HCT116 (cell line): ENCODE measurements at regions not wholly inside any gene's neighbourhood (a gene's known extent, or its start where the extent isn't known, plus 50 kb on each side); places are given as distances from the start of the nearest gene placed in this dataset.

Experiments
- ATAC-seq: fragments of 200-7000 bp; cut with Tn5 transposase; 2 replicates; pipeline ENCODE4 v1.9.1; 2020; ENCODE audit warnings: mild to moderate bottlenecking, moderate library complexity
- BruUV-seq: library from RNA; stranded (reverse); fragments of 400-500 nt; replicated peaks from 2 replicates; lab custom pipeline; 2021; lab: Mats Ljungman, UMichigan
- CTCF ChIA-PET: fragments of 300-600 bp; sonication (Branson Sonifier 250); formaldehyde crosslinking; loops from one replicate; lab custom pipeline; 2021; ENCODE audit warnings: antibody characterized with exemption; lab: Charles Lee
- POLR2A ChIA-PET: fragments of 300-600, 350-600 bp; sonication (Branson Sonifier 250); formaldehyde crosslinking; loops from one replicate; lab custom pipeline; 2021; ENCODE audit warnings: antibody characterized with exemption; lab: Charles Lee
- RAD21 ChIA-PET, 2 experiments: fragments of 300-600 bp; sonication (Branson Sonifier 250); formaldehyde crosslinking; loops; one replicate each; lab custom pipeline; 2023; ENCODE audit warnings: low total read pairs in 2 of 2; ENCODE audit not compliant: uncharacterized antibody in 2 of 2, unreplicated experiment in 2 of 2, low non-redundant PET in 1 of 2; lab: Charles Lee
- DNase-seq: peaks from one replicate; pipeline ENCODE4 v3.0.0-alpha.2; 2010; ENCODE audit warnings: low read depth, low spot score
- H2AFZ ChIP-seq: fragments of 200-600 bp; shearing (Covaris generic), sonication (generic); 2 replicates; pipeline ENCODE4 v1.6.1; 2017; ENCODE audit warnings: low read depth, mixed run types, mixed read lengths, antibody characterized with exemption, low read length; ENCODE audit not compliant: poor library complexity, severe bottlenecking
- H3K27ac ChIP-seq: 2 replicates; pipeline ENCODE4 v1.5.1; 2012; ENCODE audit warnings: low read depth, low read length
- H3K27me3 ChIP-seq: fragments of 200-600 bp; sonication (generic); 2 replicates; pipeline ENCODE4 v1.6.1; 2016; ENCODE audit warnings: mixed run types, low read length, mixed read lengths; ENCODE audit not compliant: insufficient read depth
- H3K36me3 ChIP-seq, 2 experiments: fragments of 200-500 bp in 1 of 2; fragments of 200-600 bp in 1 of 2; sonication (Bioruptor generic) in 1 of 2; sonication (generic) in 1 of 2; 2 replicates each; pipeline versions ENCODE4 v1.5.1 to v1.6.1; 2014 to 2016; ENCODE audit warnings: low read length in 2 of 2, inconsistent platforms in 1 of 2, mixed read lengths in 1 of 2, mixed run types in 1 of 2; ENCODE audit not compliant: insufficient read depth in 2 of 2, control insufficient read depth in 1 of 2
- H3K4me1 ChIP-seq, 2 experiments: fragments of 200-600 bp in 1 of 2; sonication (generic) in 1 of 2; 2 replicates each; pipeline versions ENCODE4 v1.5.1 to v1.6.1; 2012 to 2017; ENCODE audit warnings: low read length in 2 of 2, inconsistent platforms in 1 of 2, mild to moderate bottlenecking in 1 of 2, mixed read lengths in 1 of 2, mixed run types in 1 of 2, moderate library complexity in 1 of 2; ENCODE audit not compliant: insufficient read depth in 2 of 2, control insufficient read depth in 1 of 2
- H3K4me2 ChIP-seq: fragments of 200-600 bp; sonication (generic); 2 replicates; pipeline ENCODE4 v1.6.1; 2017; ENCODE audit warnings: mixed run types, low read length, mixed read lengths
- H3K4me3 ChIP-seq, 2 experiments: fragments of 200-600 bp in 1 of 2; sonication (generic) in 1 of 2; replicated peaks in 1 of 2; 2 replicates each; pipeline ENCODE4 v1.5.1; 2011 to 2016; ENCODE audit warnings: low read length in 2 of 2, control low read depth in 1 of 2, low read depth in 1 of 2, mild to moderate bottlenecking in 1 of 2, mixed read lengths in 1 of 2, mixed run types in 1 of 2
- H3K79me2 ChIP-seq: fragments of 200-600 bp; sonication (generic); 2 replicates; pipeline ENCODE4 v1.6.1; 2017; ENCODE audit warnings: mild to moderate bottlenecking, mixed run types, low read length, moderate library complexity, mixed read lengths; ENCODE audit not compliant: insufficient read depth
- H3K9ac ChIP-seq: fragments of 200-600 bp; sonication (generic); 2 replicates; pipeline ENCODE4 v1.6.1; 2016; ENCODE audit warnings: low read length, mixed read lengths
- H3K9me2 ChIP-seq: fragments of 200-600 bp; sonication (generic), shearing (Covaris generic); 2 replicates; pipeline ENCODE4 v1.6.1; 2017; ENCODE audit warnings: mixed run types, mild to moderate bottlenecking, moderate library complexity; ENCODE audit not compliant: insufficient read depth
- H3K9me3 ChIP-seq, 2 experiments: fragments of 200-500 bp in 1 of 2; fragments of 200-600 bp in 1 of 2; sonication (Bioruptor generic) in 1 of 2; sonication (generic) in 1 of 2; 2 replicates each; pipeline ENCODE4 v1.6.1; 2014 to 2017; ENCODE audit warnings: low read length in 2 of 2, mixed read lengths in 2 of 2, inconsistent platforms in 1 of 2, low read depth in 1 of 2, mild to moderate bottlenecking in 1 of 2, mixed run types in 1 of 2, moderate library complexity in 1 of 2; ENCODE audit not compliant: control insufficient read depth in 1 of 2, insufficient read depth in 1 of 2
- H4K20me1 ChIP-seq: fragments of 200-600 bp; sonication (generic), shearing (Covaris generic); 2 replicates; pipeline ENCODE4 v1.6.1; 2017; ENCODE audit warnings: mixed run types, mild to moderate bottlenecking, moderate library complexity; ENCODE audit not compliant: insufficient read depth
- CBX3 ChIP-seq: IDR thresholded peaks from 2 replicates; pipeline ENCODE4 v1.6.1; 2012; ENCODE audit warnings: low read depth
- ELF1 ChIP-seq: IDR thresholded peaks from 2 replicates; pipeline ENCODE4 v1.6.1; 2012; ENCODE audit warnings: low read depth, borderline replicate concordance
- FOSL1 ChIP-seq: IDR thresholded peaks from 2 replicates; pipeline ENCODE4 v1.6.1; 2012; ENCODE audit warnings: low read depth
- RAD21 ChIP-seq: IDR thresholded peaks from 2 replicates; pipeline ENCODE4 v1.6.1; 2012; ENCODE audit warnings: low read depth, mild to moderate bottlenecking
- SP1 ChIP-seq: IDR thresholded peaks from 2 replicates; pipeline ENCODE4 v1.6.1; 2012; ENCODE audit warnings: low read depth
- SRF ChIP-seq: IDR thresholded peaks from 2 replicates; pipeline ENCODE4 v1.6.1; 2012; ENCODE audit warnings: low read depth
- TCF7L2 ChIP-seq: IDR thresholded peaks from 2 replicates; pipeline ENCODE4 v1.7.0; 2011; ENCODE audit warnings: borderline replicate concordance, inconsistent platforms; ENCODE audit not compliant: insufficient read depth, insufficient read length; ENCODE audit errors: extremely low read depth
- YY1 ChIP-seq: IDR thresholded peaks from 2 replicates; pipeline ENCODE4 v1.6.1; 2011; ENCODE audit warnings: low read length, low read depth, moderate library complexity, mild to moderate bottlenecking; ENCODE audit not compliant: insufficient replicate concordance; ENCODE audit errors: extremely low read depth
- ZFX ChIP-seq: fragments of 450-650 bp; IDR thresholded peaks from 2 replicates; pipeline ENCODE4 v1.6.1; 2017
- intact Hi-C: fragments of 100-400 bp; cut with micrococcal nuclease; formaldehyde crosslinking; loops from 2 replicates; pipeline ENCODE4 v1.10.0; 2022
- TF ChIP-seq, protein P1 (sequence below), 3 experiments: fragments of 200-600 bp in 1 of 3; sonication (generic) in 1 of 3; IDR thresholded peaks in 2 of 3; conservative IDR thresholded peaks in 1 of 3; 2 replicates each; pipeline ENCODE4 v1.5.1; 2012 to 2017; ENCODE audit warnings: low read depth in 2 of 3, low read length in 2 of 3, antibody characterized with exemption in 1 of 3, borderline replicate concordance in 1 of 3, control low read depth in 1 of 3, mild to moderate bottlenecking in 1 of 3, mixed read lengths in 1 of 3, mixed run types in 1 of 3, moderate library complexity in 1 of 3; ENCODE audit not compliant: insufficient read depth in 1 of 3
- TF ChIP-seq, protein P2 (sequence below): IDR thresholded peaks from 2 replicates; pipeline ENCODE4 v1.6.1; 2011; ENCODE audit warnings: mild to moderate bottlenecking, low read length, moderate library complexity; ENCODE audit not compliant: insufficient replicate concordance; ENCODE audit errors: extremely low read depth
- TF ChIP-seq, protein P3 (sequence below): IDR thresholded peaks from 2 replicates; pipeline ENCODE4 v1.6.1; 2012

DNA sequence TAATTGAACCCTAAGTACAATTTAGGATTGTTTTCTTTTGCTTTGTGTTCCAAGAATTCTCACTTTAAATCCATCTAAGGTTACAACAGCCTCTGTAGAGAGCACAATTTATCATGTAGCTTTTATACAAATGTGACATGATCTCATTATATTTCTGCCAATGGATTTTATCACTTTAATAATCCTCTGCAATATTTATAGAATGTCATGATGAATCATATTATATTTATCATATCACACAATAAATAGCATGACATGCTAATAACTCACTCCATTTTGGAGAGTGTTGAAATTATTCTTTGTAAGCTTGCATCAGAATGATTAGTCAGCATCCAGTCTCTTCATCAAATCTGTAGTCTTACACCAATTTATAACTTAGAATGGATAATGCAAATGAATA, 280.6 kb upstream of the ZNF717 start:
- Histone ChIP-seq H3K27me3 (no peaks in the 10 kb centered on the region), H3K36me3 (no peaks in the 10 kb centered on the region), H2AFZ (no peak overlapping the region), H3K27ac (no peak overlapping the region), H3K4me3 (no peak overlapping the region), H3K9ac (no peak overlapping the region), H3K4me2 (no peak overlapping the region), H4K20me1 (no peaks in the 10 kb centered on the region), H3K9me3 (peaks cover 6 to 13% of the 10 kb centered on the region in 2 experiments; a peak in 2 of 4 replicates), H3K4me1 (no peaks in the 10 kb centered on the region), H3K9me2 (no peaks in the 10 kb centered on the region), H3K79me2 (no peaks in the 10 kb centered on the region)
- intact Hi-C loops = no loop called here
- ATAC-seq = no peak
- TF ChIP-seq, protein P1, sequence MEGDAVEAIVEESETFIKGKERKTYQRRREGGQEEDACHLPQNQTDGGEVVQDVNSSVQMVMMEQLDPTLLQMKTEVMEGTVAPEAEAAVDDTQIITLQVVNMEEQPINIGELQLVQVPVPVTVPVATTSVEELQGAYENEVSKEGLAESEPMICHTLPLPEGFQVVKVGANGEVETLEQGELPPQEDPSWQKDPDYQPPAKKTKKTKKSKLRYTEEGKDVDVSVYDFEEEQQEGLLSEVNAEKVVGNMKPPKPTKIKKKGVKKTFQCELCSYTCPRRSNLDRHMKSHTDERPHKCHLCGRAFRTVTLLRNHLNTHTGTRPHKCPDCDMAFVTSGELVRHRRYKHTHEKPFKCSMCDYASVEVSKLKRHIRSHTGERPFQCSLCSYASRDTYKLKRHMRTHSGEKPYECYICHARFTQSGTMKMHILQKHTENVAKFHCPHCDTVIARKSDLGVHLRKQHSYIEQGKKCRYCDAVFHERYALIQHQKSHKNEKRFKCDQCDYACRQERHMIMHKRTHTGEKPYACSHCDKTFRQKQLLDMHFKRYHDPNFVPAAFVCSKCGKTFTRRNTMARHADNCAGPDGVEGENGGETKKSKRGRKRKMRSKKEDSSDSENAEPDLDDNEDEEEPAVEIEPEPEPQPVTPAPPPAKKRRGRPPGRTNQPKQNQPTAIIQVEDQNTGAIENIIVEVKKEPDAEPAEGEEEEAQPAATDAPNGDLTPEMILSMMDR (IDR thresholded peaks at IDR 0.05 in 2 of 3, conservative IDR thresholded peaks at IDR 0.05 in 1 of 3; ENCODE audit: borderline replicate concordance in 1 of 3, insufficient read depth in 1 of 3, low read depth in 2 of 3, low read length in 2 of 3) = no peak
- CTCF ChIA-PET = no interaction called here
- no peak for DNase-seq
- BruUV-seq = no TSS peak
- RAD21 ChIA-PET = no interaction called here
- POLR2A ChIA-PET = no interaction called here

- DNase-seq (no peak), ATAC-seq (no peak)
- ChIA-PET POLR2A (no interaction called here), CTCF (no interaction called here), RAD21 (no interaction called here)
- Histone ChIP-seq H2AFZ (no peak overlapping the region), H3K9me2 (no peaks in the 10 kb centered on the region), H3K36me3 (no peaks in the 10 kb centered on the region), H3K27ac (no peak overlapping the region), H3K4me3 (no peak overlapping the region), H3K4me2 (no peak overlapping the region), H3K9me3 (peaks cover 10 to 20% of the 10 kb centered on the region in 2 experiments; a peak in 2 of 4 replicates), H3K4me1 (no peaks in the 10 kb centered on the region), H3K9ac (no peak overlapping the region), H3K27me3 (no peaks in the 10 kb centered on the region), H3K79me2 (no peaks in the 10 kb centered on the region), H4K20me1 (no peaks in the 10 kb centered on the region)
- intact Hi-C loops = no loop called here
- no TSS peak for BruUV-seq
- TF ChIP-seq, protein P2, sequence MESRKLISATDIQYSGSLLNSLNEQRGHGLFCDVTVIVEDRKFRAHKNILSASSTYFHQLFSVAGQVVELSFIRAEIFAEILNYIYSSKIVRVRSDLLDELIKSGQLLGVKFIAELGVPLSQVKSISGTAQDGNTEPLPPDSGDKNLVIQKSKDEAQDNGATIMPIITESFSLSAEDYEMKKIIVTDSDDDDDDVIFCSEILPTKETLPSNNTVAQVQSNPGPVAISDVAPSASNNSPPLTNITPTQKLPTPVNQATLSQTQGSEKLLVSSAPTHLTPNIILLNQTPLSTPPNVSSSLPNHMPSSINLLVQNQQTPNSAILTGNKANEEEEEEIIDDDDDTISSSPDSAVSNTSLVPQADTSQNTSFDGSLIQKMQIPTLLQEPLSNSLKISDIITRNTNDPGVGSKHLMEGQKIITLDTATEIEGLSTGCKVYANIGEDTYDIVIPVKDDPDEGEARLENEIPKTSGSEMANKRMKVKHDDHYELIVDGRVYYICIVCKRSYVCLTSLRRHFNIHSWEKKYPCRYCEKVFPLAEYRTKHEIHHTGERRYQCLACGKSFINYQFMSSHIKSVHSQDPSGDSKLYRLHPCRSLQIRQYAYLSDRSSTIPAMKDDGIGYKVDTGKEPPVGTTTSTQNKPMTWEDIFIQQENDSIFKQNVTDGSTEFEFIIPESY = no peak
- TF ChIP-seq RAD21 (no peak), FOSL1 (no peak), SRF (no peak), YY1 (no peak), ELF1 (no peak), ZFX (no peak), TCF7L2 (no peak), CBX3 (no peak), SP1 (no peak)
- TF ChIP-seq, protein P3, sequence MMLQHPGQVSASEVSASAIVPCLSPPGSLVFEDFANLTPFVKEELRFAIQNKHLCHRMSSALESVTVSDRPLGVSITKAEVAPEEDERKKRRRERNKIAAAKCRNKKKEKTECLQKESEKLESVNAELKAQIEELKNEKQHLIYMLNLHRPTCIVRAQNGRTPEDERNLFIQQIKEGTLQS = no peak
- TF ChIP-seq, protein P1 (IDR thresholded peaks at IDR 0.05 in 2 of 3, conservative IDR thresholded peaks at IDR 0.05 in 1 of 3; ENCODE audit: borderline replicate concordance in 1 of 3, insufficient read depth in 1 of 3, low read depth in 2 of 3, low read length in 2 of 3) = no peak
Observed at GRCh38 chr3:76078101-76078500, 292.8 kb upstream of the ZNF717 start.
